ENCODE measurements at regions not wholly inside any gene's neighbourhood (a gene's known extent, or its start where the extent isn't known, plus 50 kb on each side); places are given as distances from the start of the nearest gene placed in this dataset.

DNA sequence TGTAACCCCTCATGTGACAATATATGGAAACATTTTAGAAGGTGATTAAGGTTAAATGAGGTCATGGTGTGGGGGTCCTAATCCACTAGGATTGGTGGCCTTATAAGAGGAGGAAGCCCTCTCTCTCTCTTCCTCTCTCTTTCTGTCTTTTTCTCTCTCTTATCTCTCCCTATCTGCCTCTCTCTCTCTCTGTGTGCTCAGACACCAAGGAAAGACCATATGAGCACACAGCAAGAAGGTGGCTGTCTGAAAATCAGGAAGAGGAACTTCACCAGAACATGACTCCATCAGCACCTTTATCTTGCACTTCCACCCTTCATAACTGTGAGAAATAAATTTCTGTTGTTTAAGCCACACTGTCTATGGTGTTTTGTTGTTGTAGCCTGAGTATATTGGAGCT lies 1472.2 kb downstream of the PCDH7 start:
- no peak overlapping the region for H4K91ac ChIP-seq (replicated peaks; ENCODE audit: insufficient read length, low read length)
- H3K23ac ChIP-seq (ENCODE audit: insufficient read length), result no peak overlapping the region
- H3K4ac ChIP-seq (replicated peaks; ENCODE audit: insufficient read length, low read depth, low read length), result no peak overlapping the region
- no peak overlapping the region for H3K56ac ChIP-seq (replicated peaks; ENCODE audit: insufficient read length, low read depth, low read length)
- H3K4me3 ChIP-seq (ENCODE audit: extremely low read depth in 1 of 4, insufficient read depth in 2 of 4, low read depth in 3 of 4, low read length in 4 of 4), result no peak overlapping the region
- no peak overlapping the region for H3K9ac ChIP-seq (replicated peaks in 1 of 4; ENCODE audit: extremely low read depth in 1 of 4, low read depth in 3 of 4, low read length in 3 of 4)
- no peaks in the 10 kb centered on the region for H3K9me3 ChIP-seq (ENCODE audit: insufficient read depth in 2 of 2, low read depth in 1 of 2, low read length in 1 of 2)
- no peak overlapping the region for H2BK12ac ChIP-seq (ENCODE audit: low read depth, low read length)
- no peak overlapping the region for H3K4me2 ChIP-seq (ENCODE audit: insufficient read depth in 1 of 2, low read depth in 2 of 2, low read length in 2 of 2)
- no peak overlapping the region for H2BK20ac ChIP-seq (ENCODE audit: low read length)
- H2AK5ac ChIP-seq (ENCODE audit: low read depth, low read length), result no peak overlapping the region
- DNase-seq (ENCODE audit: low read depth in 1 of 2, low spot score in 2 of 2) (no peak), FAIRE-seq (no peak)
- peak overlapping the region; percentile 62; the same call in 1 of the 2 replicates for H2AFZ ChIP-seq (ENCODE audit: low read length)
- H3K27ac ChIP-seq (ENCODE audit: low read depth, low read length), result no peak overlapping the region
- H3K36me3 ChIP-seq (ENCODE audit: control insufficient read depth in 2 of 4, insufficient read depth in 4 of 4, low read length in 3 of 4), result no peaks in the 10 kb centered on the region
- no peaks in the 10 kb centered on the region for H3K79me2 ChIP-seq (ENCODE audit: control insufficient read depth in 1 of 2, insufficient read depth in 2 of 2, low read length in 2 of 2)
- no peaks in the 10 kb centered on the region for H4K20me1 ChIP-seq (replicated peaks in 1 of 2; ENCODE audit: control insufficient read depth in 1 of 2, insufficient read depth in 2 of 2, low read length in 2 of 2)
- H4K8ac ChIP-seq (ENCODE audit: extremely low read depth, insufficient read depth, low read length), result no peak overlapping the region
- H2BK15ac ChIP-seq (ENCODE audit: low read length), result no peak overlapping the region
- ChIA-PET POLR2A (ENCODE audit: partially characterized antibody) (no interaction called here), CTCF (ENCODE audit: partially characterized antibody) (interaction anchor here (0.6 kb wide), 1 partner anchor 460 kb away, joined by 3 read pairs; no protein-coding TSS in a partner anchor)
- no peaks in the 10 kb centered on the region for H3K23me2 ChIP-seq (ENCODE audit: low read depth, low read length)
- H4K5ac ChIP-seq (ENCODE audit: insufficient read length, low read depth, low read length), result no peak overlapping the region
- H3K4me1 ChIP-seq (replicated peaks in 1 of 4; ENCODE audit: control insufficient read depth in 3 of 4, insufficient read depth in 4 of 4, low read length in 3 of 4), result no peaks in the 10 kb centered on the region
- H2BK120ac ChIP-seq (replicated peaks; ENCODE audit: low read depth, low read length), result no peak overlapping the region
- no peak overlapping the region for H3K14ac ChIP-seq (ENCODE audit: insufficient read length)
- no peak overlapping the region for H3K18ac ChIP-seq (ENCODE audit: extremely low read depth, low read length)
- no peak overlapping the region for H2BK5ac ChIP-seq (ENCODE audit: low read depth, low read length)
- no peaks in the 10 kb centered on the region for H3K79me1 ChIP-seq (ENCODE audit: low read depth, low read length)
- H3K27me3 ChIP-seq (replicated peaks in 1 of 4; ENCODE audit: control insufficient read depth in 3 of 4, extremely low read depth in 1 of 4, insufficient read depth in 3 of 4, low read length in 3 of 4), result no peaks in the 10 kb centered on the region
- TF ChIP-seq MAFK (IDR thresholded peaks at IDR 0.05; ENCODE audit: low read depth, low read length) (no peak), RFX5 (IDR thresholded peaks at IDR 0.05; ENCODE audit: borderline replicate concordance, low read depth, low read length) (no peak), NRF1 (IDR thresholded peaks at IDR 0.05; ENCODE audit: low read depth, low read length) (no peak), RBBP5 (IDR thresholded peaks at IDR 0.05; ENCODE audit: borderline replicate concordance, low read depth, low read length) (no peak), ASH2L (IDR thresholded peaks at IDR 0.05; ENCODE audit: low read length) (no peak), KDM4A (IDR thresholded peaks at IDR 0.05; ENCODE audit: low read depth, low read length, severe bottlenecking) (no peak), CHD2 (IDR thresholded peaks at IDR 0.05; ENCODE audit: low read length) (no peak), TCF12 (IDR thresholded peaks at IDR 0.05; ENCODE audit: low read depth, low read length) (no peak), BCL11A (IDR thresholded peaks at IDR 0.05; ENCODE audit: low read depth in 2 of 2, low read length in 2 of 2) (no peak), HDAC6 (IDR thresholded peaks at IDR 0.05; ENCODE audit: low read depth, low read length) (no peak), SRF (IDR thresholded peaks at IDR 0.05; ENCODE audit: low read depth, low read length) (no peak), SP1 (IDR thresholded peaks at IDR 0.05; ENCODE audit: low read depth, low read length) (no peak), SAP30 (IDR thresholded peaks at IDR 0.05; ENCODE audit: insufficient read depth, insufficient replicate concordance, low read length) (no peak), RNF2 (IDR thresholded peaks at IDR 0.05; ENCODE audit: borderline replicate concordance, low read depth, low read length, missing control alignments, poor library complexity, severe bottlenecking) (no peak)
- TF ChIP-seq, protein P1, sequence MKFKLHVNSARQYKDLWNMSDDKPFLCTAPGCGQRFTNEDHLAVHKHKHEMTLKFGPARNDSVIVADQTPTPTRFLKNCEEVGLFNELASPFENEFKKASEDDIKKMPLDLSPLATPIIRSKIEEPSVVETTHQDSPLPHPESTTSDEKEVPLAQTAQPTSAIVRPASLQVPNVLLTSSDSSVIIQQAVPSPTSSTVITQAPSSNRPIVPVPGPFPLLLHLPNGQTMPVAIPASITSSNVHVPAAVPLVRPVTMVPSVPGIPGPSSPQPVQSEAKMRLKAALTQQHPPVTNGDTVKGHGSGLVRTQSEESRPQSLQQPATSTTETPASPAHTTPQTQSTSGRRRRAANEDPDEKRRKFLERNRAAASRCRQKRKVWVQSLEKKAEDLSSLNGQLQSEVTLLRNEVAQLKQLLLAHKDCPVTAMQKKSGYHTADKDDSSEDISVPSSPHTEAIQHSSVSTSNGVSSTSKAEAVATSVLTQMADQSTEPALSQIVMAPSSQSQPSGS (IDR thresholded peaks at IDR 0.05; ENCODE audit: low read length), result no peak
